Left lung (tissue), 4 donors: ENCODE measurements at regions not wholly inside any gene's neighbourhood (a gene's known extent, or its start where the extent isn't known, plus 50 kb on each side); places are given as distances from the start of the nearest gene placed in this dataset.
A peak's percentile ranks its signal among the peaks of the same experiment; 100 is the strongest.
"Not testable (repeated sequence)": the region's sequence is repeated elsewhere in the genome, so short reads cannot be mapped to it uniquely, and the experiment has no call there.

Experiments
- ATAC-seq: fragments of 200-7000 bp; cut with Tn5 transposase; one replicate; pipeline ENCODE4 v1.9.1; 2020; ENCODE audit warnings: moderate library complexity
- DNase-seq, 4 donors: peaks; one replicate each; pipeline ENCODE4 v3.0.0-alpha.2; 2013 to 2020
- H3K27ac ChIP-seq, 2 donors: fragments of 200-600 bp; sonication (generic) in 1 of 2; one replicate each; pipeline versions ENCODE4 v1.5.0 to v1.8.0; 2020 to 2021
- H3K27me3 ChIP-seq, 2 donors: fragments of 200-600 bp; sonication (generic) in 1 of 2; one replicate each; pipeline versions ENCODE4 v1.5.0 to v1.8.0; 2020 to 2021
- H3K36me3 ChIP-seq, 2 donors: fragments of 200-600 bp; sonication (generic) in 1 of 2; one replicate each; pipeline versions ENCODE4 v1.5.0 to v1.8.0; 2020 to 2021
- H3K4me1 ChIP-seq, 2 donors: fragments of 200-600 bp; one replicate each; pipeline ENCODE4 v1.8.0; 2021
- H3K4me3 ChIP-seq, 2 donors: fragments of 200-600 bp; sonication (generic) in 1 of 2; one replicate each; pipeline versions ENCODE4 v1.5.0 to v1.8.0; 2020 to 2021; ENCODE audit warnings: mild to moderate bottlenecking in 1 of 2
- H3K9me3 ChIP-seq, 2 donors: fragments of 200-600 bp; sonication (generic) in 1 of 2; one replicate each; pipeline versions ENCODE4 v1.5.0 to v1.8.0; 2020 to 2021
- CTCF ChIP-seq, 2 donors: fragments of 200-600 bp; sonication (generic) in 1 of 2; IDR thresholded peaks; one replicate each; pipeline versions ENCODE4 v1.5.0 to v1.8.0; 2021; ENCODE audit warnings: antibody characterized with exemption in 2 of 2
- intact Hi-C, 2 donors: fragments of 100-400 bp; cut with DNase I; formaldehyde crosslinking; loops; one replicate each; pipeline versions ENCODE4 v1.11.2 to v1.14.2; 2022
- donor health status: DM: no; HTN: yes; CAD: no.
- donor health status: DM: no; HTN: no; CAD: no.

- H3K27ac ChIP-seq, result no peak overlapping the region
- H3K36me3 ChIP-seq, result no peaks in the 10 kb centered on the region
- TF ChIP-seq CTCF (IDR thresholded peaks at IDR 0.05), result no peak
- no peaks in the 10 kb centered on the region for H3K4me1 ChIP-seq
- intact Hi-C loops, result no loop called here
- no peak for DNase-seq
- H3K4me3 ChIP-seq, result no peak overlapping the region
- no peak for ATAC-seq
- H3K27me3 ChIP-seq, result no peaks in the 10 kb centered on the region
- H3K9me3 ChIP-seq, result no peaks in the 10 kb centered on the region
These were observed 200.8 kb upstream of the GIMD1 start for GRCh38 chr4:106569146-106570031.

- H3K9me3 ChIP-seq, result peaks cover 0 to 9% of the 10 kb centered on the region in 2 donors
- H3K36me3 ChIP-seq, result no peaks in the 10 kb centered on the region
- no peak for TF ChIP-seq CTCF (IDR thresholded peaks at IDR 0.05)
- ATAC-seq, result no peak
- DNase-seq, result no peak
- H3K27ac ChIP-seq, result no peak overlapping the region
- intact Hi-C loops, result no loop called here
- H3K27me3 ChIP-seq, result no peaks in the 10 kb centered on the region
- H3K4me3 ChIP-seq, result no peak overlapping the region
- no peaks in the 10 kb centered on the region for H3K4me1 ChIP-seq
These were observed 197.1 kb upstream of the GIMD1 start for GRCh38 chr4:106565727-106566126.

- H3K36me3 ChIP-seq, H3K27me3 ChIP-seq, H3K4me3 ChIP-seq, H3K27ac ChIP-seq, H3K4me1 ChIP-seq, intact Hi-C loops, ATAC-seq: not testable (repeated sequence)
- H3K9me3 ChIP-seq, result peaks cover 0 to 14% of the 10 kb centered on the region in 2 donors
- DNase-seq, result peak in 1 of 4 donors; percentile 31
These were observed 195.1 kb upstream of the GIMD1 start for GRCh38 chr4:106563637-106564036.

GRCh38 chr4:106551724-106552123 is 183.1 kb upstream of the GIMD1 start:
- no peak overlapping the region for H3K4me3 ChIP-seq
- H3K4me1 ChIP-seq, result no peaks in the 10 kb centered on the region
- H3K27ac ChIP-seq, result no peak overlapping the region
- DNase-seq (no peak), ATAC-seq (no peak)
- no peaks in the 10 kb centered on the region for H3K36me3 ChIP-seq
- no peak for TF ChIP-seq CTCF (IDR thresholded peaks at IDR 0.05)
- intact Hi-C loops, result no loop called here
- no peaks in the 10 kb centered on the region for H3K27me3 ChIP-seq
- H3K9me3 ChIP-seq, result peaks cover 0 to 8% of the 10 kb centered on the region in 2 donors

GRCh38 chr4:106548446-106549044 is 180.0 kb upstream of the GIMD1 start:
- intact Hi-C loops, result no loop called here
- ATAC-seq (no peak), DNase-seq (no peak)
- H3K4me1 ChIP-seq, result no peaks in the 10 kb centered on the region
- no peaks in the 10 kb centered on the region for H3K27me3 ChIP-seq
- no peak for TF ChIP-seq CTCF (IDR thresholded peaks at IDR 0.05)
- no peak overlapping the region for H3K27ac ChIP-seq
- H3K4me3 ChIP-seq, result no peak overlapping the region
- peaks cover 0 to 8% of the 10 kb centered on the region in 2 donors for H3K9me3 ChIP-seq
- no peaks in the 10 kb centered on the region for H3K36me3 ChIP-seq
